Prostate gland (tissue), 2 donors: ENCODE measurements at regions not wholly inside any gene's neighbourhood (a gene's known extent, or its start where the extent isn't known, plus 50 kb on each side); places are given as distances from the start of the nearest gene placed in this dataset.

ENCODE experiments used
- DNase-seq: peaks from one replicate; pipeline ENCODE4 v3.0.0-alpha.2; 2019; ENCODE audit warnings: low spot score
- H3K27ac ChIP-seq, 2 donors: fragments of 200-600 bp; sonication (generic); 2 replicates each; pipeline ENCODE4 v1.5.1; 2017 to 2019
- H3K27me3 ChIP-seq: fragments of 200-600 bp; sonication (generic); replicated peaks from 2 replicates; pipeline ENCODE4 v1.5.1; 2019; ENCODE audit not compliant: insufficient read depth
- H3K36me3 ChIP-seq, 2 donors: fragments of 200-600 bp; sonication (generic); 1 replicate in 1 of 2; 2 replicates in 1 of 2; pipeline versions ENCODE4 v1.5.1 to v1.8.1; 2017 to 2019
- H3K4me1 ChIP-seq: fragments of 200-600 bp; sonication (generic); replicated peaks from 2 replicates; pipeline ENCODE4 v1.5.1; 2019
- H3K4me3 ChIP-seq, 2 donors: fragments of 200-600 bp; sonication (generic); 2 replicates each; pipeline ENCODE4 v1.5.1; 2017 to 2019
- H3K9me3 ChIP-seq: fragments of 200-600 bp; sonication (generic); 2 replicates; pipeline ENCODE4 v1.5.1; 2017
- POLR2A ChIP-seq: fragments of 450-650 bp; IDR thresholded peaks from one replicate; pipeline ENCODE4 v1.6.1; 2016; ENCODE audit warnings: antibody characterized with exemption, mild to moderate bottlenecking
- POLR2AphosphoS5 ChIP-seq: sonication (generic); formaldehyde crosslinking; IDR thresholded peaks from one replicate; pipeline ENCODE4 v1.6.1; 2017; ENCODE audit warnings: antibody characterized with exemption
- WGBS: methylation state at CpG from one replicate; pipeline ENCODE4 v1.1.5; 2018; 5-methylcytosine and 5-hydroxymethylcytosine counted together
- intact Hi-C: fragments of 100-400 bp; cut with DNase I; formaldehyde crosslinking; loops from one replicate; pipeline ENCODE4 v1.14.2; 2022
- TF ChIP-seq, protein P1 (sequence below), 4 experiments: fragments of 200-600 bp in 2 of 4; fragments of 450-650 bp in 2 of 4; sonication (generic) in 2 of 4; IDR thresholded peaks; 1 replicate in 3 of 4; 2 replicates in 1 of 4; pipeline ENCODE4 v1.5.1; 2016 to 2019; ENCODE audit warnings: antibody characterized with exemption in 4 of 4, mild to moderate bottlenecking in 2 of 4, moderate library complexity in 2 of 4

DNA sequence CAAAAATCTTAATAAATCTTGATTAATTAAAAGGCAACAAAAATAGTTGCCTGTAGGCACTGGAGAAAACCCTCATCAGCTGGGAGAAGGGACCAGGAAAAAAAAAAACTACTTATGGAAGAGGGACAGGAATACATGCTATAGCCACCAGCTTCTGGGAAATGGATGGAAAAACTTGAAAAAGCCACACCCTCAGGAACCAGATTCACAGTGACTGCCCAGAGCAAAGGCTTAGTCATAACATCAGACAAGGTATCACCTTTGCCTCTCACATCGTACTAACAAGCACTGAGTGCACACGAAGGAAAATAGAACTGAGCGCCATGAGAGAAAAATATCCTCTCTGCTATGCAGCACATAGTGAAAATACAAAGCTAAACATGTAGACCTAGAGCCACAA is 116.9 kb upstream of the GYPC start:
- no peak for DNase-seq
- Histone ChIP-seq H3K36me3 (no peaks in the 10 kb centered on the region), H3K4me3 (no peak overlapping the region), H3K9me3 (no peaks in the 10 kb centered on the region), H3K27me3 (no peaks in the 10 kb centered on the region), H3K27ac (no peak overlapping the region), H3K4me1 (no peaks in the 10 kb centered on the region)
- WGBS = 86% methylated on average over 3 of the region's 3 CpGs
- no peak for TF ChIP-seq POLR2AphosphoS5
- TF ChIP-seq POLR2A = no peak
- TF ChIP-seq, protein P1, sequence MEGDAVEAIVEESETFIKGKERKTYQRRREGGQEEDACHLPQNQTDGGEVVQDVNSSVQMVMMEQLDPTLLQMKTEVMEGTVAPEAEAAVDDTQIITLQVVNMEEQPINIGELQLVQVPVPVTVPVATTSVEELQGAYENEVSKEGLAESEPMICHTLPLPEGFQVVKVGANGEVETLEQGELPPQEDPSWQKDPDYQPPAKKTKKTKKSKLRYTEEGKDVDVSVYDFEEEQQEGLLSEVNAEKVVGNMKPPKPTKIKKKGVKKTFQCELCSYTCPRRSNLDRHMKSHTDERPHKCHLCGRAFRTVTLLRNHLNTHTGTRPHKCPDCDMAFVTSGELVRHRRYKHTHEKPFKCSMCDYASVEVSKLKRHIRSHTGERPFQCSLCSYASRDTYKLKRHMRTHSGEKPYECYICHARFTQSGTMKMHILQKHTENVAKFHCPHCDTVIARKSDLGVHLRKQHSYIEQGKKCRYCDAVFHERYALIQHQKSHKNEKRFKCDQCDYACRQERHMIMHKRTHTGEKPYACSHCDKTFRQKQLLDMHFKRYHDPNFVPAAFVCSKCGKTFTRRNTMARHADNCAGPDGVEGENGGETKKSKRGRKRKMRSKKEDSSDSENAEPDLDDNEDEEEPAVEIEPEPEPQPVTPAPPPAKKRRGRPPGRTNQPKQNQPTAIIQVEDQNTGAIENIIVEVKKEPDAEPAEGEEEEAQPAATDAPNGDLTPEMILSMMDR (IDR thresholded peaks at IDR 0.05) = no peak
- intact Hi-C loops = no loop called here

DNA sequence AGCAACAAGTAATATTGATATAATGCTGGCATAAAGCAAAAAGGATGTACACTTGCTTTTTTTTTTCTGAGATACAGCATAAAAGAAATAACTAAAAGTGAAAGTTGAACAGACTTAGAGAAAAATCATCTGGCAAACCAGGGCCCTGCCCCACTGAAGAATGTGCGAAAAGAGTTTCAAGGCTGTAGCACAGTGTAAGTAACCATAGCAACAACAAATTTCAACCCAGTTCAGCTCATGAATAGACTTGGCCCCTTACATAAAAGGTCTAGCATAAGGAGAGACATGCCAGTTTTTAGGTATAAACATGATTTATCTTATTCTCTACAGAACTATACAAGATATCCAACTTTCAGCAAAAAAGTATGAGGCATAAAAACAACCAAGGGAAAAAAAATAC is 113.7 kb upstream of the GYPC start:
- no peak overlapping the region for H3K4me3 ChIP-seq
- no peak for TF ChIP-seq POLR2AphosphoS5
- TF ChIP-seq, protein P1 (IDR thresholded peaks at IDR 0.05) = no peak
- TF ChIP-seq POLR2A = no peak
- no peaks in the 10 kb centered on the region for H3K4me1 ChIP-seq
- H3K27ac ChIP-seq = no peak overlapping the region
- H3K36me3 ChIP-seq = no peaks in the 10 kb centered on the region
- 95% methylated on average over 1 of the region's 1 CpG for WGBS
- no peaks in the 10 kb centered on the region for H3K27me3 ChIP-seq
- intact Hi-C loops = no loop called here
- DNase-seq = no peak
- H3K9me3 ChIP-seq = no peaks in the 10 kb centered on the region

DNA sequence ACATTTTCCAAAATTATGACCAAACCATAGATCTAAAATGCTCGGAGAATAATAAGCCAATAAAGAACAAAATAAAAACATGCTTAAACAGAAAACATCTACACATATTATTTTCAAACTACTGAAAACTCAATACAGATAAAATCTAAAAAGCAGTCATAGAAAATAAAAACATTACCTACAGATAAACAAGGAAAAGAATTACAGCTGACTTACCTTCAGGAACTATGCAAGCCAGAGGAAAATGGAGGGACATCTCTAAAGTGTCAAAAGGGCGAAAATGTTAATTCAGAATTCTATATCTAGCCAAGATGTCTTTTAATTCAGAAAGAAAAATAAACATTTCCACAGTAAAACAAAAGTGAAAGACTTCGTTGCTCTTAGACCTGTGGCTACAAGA is 112.9 kb upstream of the GYPC start:
- Histone ChIP-seq H3K36me3 (no peaks in the 10 kb centered on the region), H3K9me3 (no peaks in the 10 kb centered on the region), H3K4me1 (no peaks in the 10 kb centered on the region), H3K27me3 (no peaks in the 10 kb centered on the region), H3K27ac (no peak overlapping the region), H3K4me3 (no peak overlapping the region)
- WGBS = 85% methylated on average over 3 of the region's 3 CpGs
- intact Hi-C loops = no loop called here
- DNase-seq = no peak
- TF ChIP-seq POLR2A (no peak), POLR2AphosphoS5 (no peak)
- TF ChIP-seq, protein P1 (IDR thresholded peaks at IDR 0.05) = no peak

DNA sequence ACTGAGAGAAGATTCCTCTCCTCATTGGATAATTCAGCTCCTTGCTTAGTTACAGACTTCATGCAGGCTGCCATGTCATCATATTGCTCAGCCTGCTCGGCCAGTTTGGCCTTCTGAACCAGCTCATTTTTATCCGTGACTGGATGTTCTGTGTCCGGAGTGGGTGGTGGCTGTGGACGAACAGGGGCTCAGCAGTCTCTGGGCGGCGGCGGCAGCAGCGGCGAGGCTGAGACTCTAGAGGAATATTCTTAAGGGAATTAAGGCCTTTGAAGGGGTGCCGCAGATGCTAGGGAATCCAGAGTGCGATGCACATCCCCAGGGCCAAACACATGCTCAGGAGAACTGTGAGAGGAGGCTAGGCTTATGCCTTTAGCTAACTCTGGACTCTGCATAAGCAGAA is 97.9 kb upstream of the GYPC start:
- no peak for DNase-seq
- Histone ChIP-seq H3K4me3 (no peak overlapping the region), H3K9me3 (no peaks in the 10 kb centered on the region), H3K27me3 (no peaks in the 10 kb centered on the region), H3K27ac (no peak overlapping the region), H3K36me3 (no peaks in the 10 kb centered on the region), H3K4me1 (no peaks in the 10 kb centered on the region)
- 94% methylated on average over 11 of the region's 11 CpGs for WGBS
- no peak for TF ChIP-seq POLR2A
- TF ChIP-seq, protein P1 (IDR thresholded peaks at IDR 0.05) = no peak
- no peak for TF ChIP-seq POLR2AphosphoS5
- intact Hi-C loops = no loop called here

DNA sequence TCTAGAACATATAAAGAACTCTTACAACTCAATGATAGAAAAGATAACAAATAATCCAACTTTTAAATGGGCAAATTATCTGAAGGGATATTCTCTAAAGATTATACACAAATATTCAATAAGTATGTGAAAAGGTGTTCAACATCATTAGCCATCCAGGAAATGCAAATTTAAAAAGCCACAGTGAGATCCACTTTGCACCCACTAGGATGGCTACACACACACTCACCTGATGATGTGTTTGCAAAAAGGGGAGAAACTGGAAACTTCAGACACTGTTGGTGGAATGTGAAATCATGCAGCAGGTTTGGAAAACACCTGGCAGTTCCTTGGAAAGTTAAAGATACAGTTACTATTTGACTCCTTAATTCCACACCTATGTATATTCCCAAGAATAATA is 87.2 kb upstream of the GYPC start:
- DNase-seq = no peak
- Histone ChIP-seq H3K36me3 (no peaks in the 10 kb centered on the region), H3K4me1 (no peaks in the 10 kb centered on the region), H3K27me3 (no peaks in the 10 kb centered on the region), H3K9me3 (no peaks in the 10 kb centered on the region), H3K27ac (no peak overlapping the region), H3K4me3 (no peak overlapping the region)
- intact Hi-C loops = no loop called here
- TF ChIP-seq POLR2A = no peak
- TF ChIP-seq POLR2AphosphoS5 = no peak
- TF ChIP-seq, protein P1 (IDR thresholded peaks at IDR 0.05) = no peak
